Neuronal stem cell (in vitro differentiated cells): ENCODE measurements at regions not wholly inside any gene's neighbourhood (a gene's known extent, or its start where the extent isn't known, plus 50 kb on each side); places are given as distances from the start of the nearest gene placed in this dataset.

Source experiments
- DNase-seq: peaks from one replicate; pipeline ENCODE4 v3.0.0-alpha.2; 2013; ENCODE audit warnings: low spot score
- H2AFZ ChIP-seq: one replicate; pipeline ENCODE4 v1.6.1; 2013; ENCODE audit warnings: mild to moderate bottlenecking, low read length, inconsistent platforms
- H2AK5ac ChIP-seq: 2 replicates; pipeline ENCODE4 v1.6.1; 2013; ENCODE audit warnings: low read depth, mild to moderate bottlenecking, inconsistent platforms, low read length, moderate library complexity, mixed read lengths
- H2BK120ac ChIP-seq: 2 replicates; pipeline ENCODE4 v1.6.1; 2013; ENCODE audit warnings: low read depth, mild to moderate bottlenecking, inconsistent platforms, low read length, moderate library complexity, mixed read lengths
- H2BK12ac ChIP-seq: one replicate; pipeline ENCODE4 v1.6.1; 2013; ENCODE audit warnings: low read length, inconsistent platforms
- H2BK15ac ChIP-seq: 2 replicates; pipeline ENCODE4 v1.6.1; 2013; ENCODE audit warnings: mild to moderate bottlenecking, low read length, inconsistent platforms, mixed read lengths
- H2BK5ac ChIP-seq: one replicate; pipeline ENCODE4 v1.6.1; 2013; ENCODE audit warnings: inconsistent platforms, mild to moderate bottlenecking, low read length, moderate library complexity
- H3K14ac ChIP-seq: one replicate; pipeline ENCODE4 v1.6.1; 2013; ENCODE audit warnings: low read length, inconsistent platforms
- H3K18ac ChIP-seq: 2 replicates; pipeline ENCODE4 v1.6.1; 2013; ENCODE audit warnings: low read length, inconsistent platforms
- H3K23ac ChIP-seq: 2 replicates; pipeline ENCODE4 v1.6.1; 2013; ENCODE audit warnings: low read depth, mild to moderate bottlenecking, mixed read lengths, low read length, inconsistent platforms; ENCODE audit not compliant: poor library complexity
- H3K27ac ChIP-seq: replicated peaks from 3 replicates; pipeline ENCODE4 v1.5.1; 2013; ENCODE audit warnings: low read length, inconsistent platforms
- H3K27me3 ChIP-seq, 3 experiments: 2 replicates each; pipeline ENCODE4 v1.6.1; 2013; ENCODE audit warnings: low read length in 3 of 3, mild to moderate bottlenecking in 2 of 3, inconsistent platforms in 1 of 3, low read depth in 1 of 3, mixed read lengths in 1 of 3, moderate library complexity in 1 of 3; ENCODE audit not compliant: control insufficient read depth in 3 of 3, insufficient read depth in 3 of 3
- H3K36me3 ChIP-seq, 2 donors: replicated peaks in 1 of 2; 2 replicates each; pipeline ENCODE4 v1.6.1; 2013; ENCODE audit warnings: low read length in 2 of 2; ENCODE audit not compliant: control insufficient read depth in 2 of 2, insufficient read depth in 2 of 2
- H3K4ac ChIP-seq: 2 replicates; pipeline ENCODE4 v1.6.1; 2013; ENCODE audit warnings: inconsistent platforms, mild to moderate bottlenecking, low read length, moderate library complexity
- H3K4me1 ChIP-seq, 2 donors: 1 replicate in 1 of 2; 2 replicates in 1 of 2; pipeline ENCODE4 v1.6.1; 2013; ENCODE audit warnings: low read length in 2 of 2, low read depth in 1 of 2; ENCODE audit not compliant: control insufficient read depth in 2 of 2, insufficient read depth in 1 of 2
- H3K4me2 ChIP-seq: one replicate; pipeline ENCODE4 v1.6.1; 2013; ENCODE audit warnings: mild to moderate bottlenecking, low read length, inconsistent platforms; ENCODE audit not compliant: insufficient read depth, poor library complexity, severe bottlenecking
- H3K4me3 ChIP-seq, 2 donors: 2 replicates each; pipeline ENCODE4 v1.5.1; 2013; ENCODE audit warnings: low read length in 2 of 2, mild to moderate bottlenecking in 2 of 2, inconsistent platforms in 1 of 2, moderate library complexity in 1 of 2
- H3K79me1 ChIP-seq: one replicate; pipeline ENCODE4 v1.6.1; 2013; ENCODE audit warnings: low read depth, mild to moderate bottlenecking, inconsistent platforms, low read length, moderate library complexity
- H3K9ac ChIP-seq: one replicate; pipeline ENCODE4 v1.6.1; 2013; ENCODE audit warnings: mild to moderate bottlenecking, low read depth, low read length, inconsistent platforms; ENCODE audit not compliant: poor library complexity
- H3K9me3 ChIP-seq, 2 donors: replicated peaks in 1 of 2; 2 replicates each; pipeline versions ENCODE3 to v1.6.1; 2013; ENCODE audit warnings: low read length in 2 of 2, mild to moderate bottlenecking in 2 of 2, inconsistent platforms in 1 of 2, low read depth in 1 of 2, mixed read lengths in 1 of 2, moderate library complexity in 1 of 2; ENCODE audit not compliant: control insufficient read depth in 2 of 2, insufficient read depth in 1 of 2
- H4K8ac ChIP-seq: one replicate; pipeline ENCODE4 v1.6.1; 2013; ENCODE audit warnings: low read depth, mild to moderate bottlenecking, inconsistent platforms, low read length, moderate library complexity
- H4K91ac ChIP-seq: one replicate; pipeline ENCODE4 v1.6.1; 2013; ENCODE audit warnings: low read length, low read depth, mild to moderate bottlenecking, inconsistent platforms; ENCODE audit not compliant: poor library complexity
- WGBS, 2 donors: extraction: QIAGEN DNeasy Blood & Tissue Kit; methylation state at CpG; one replicate each; pipeline ENCODE4 v1.1.7; 2013; ENCODE audit warnings: missing lambda C conversion rate in 2 of 2, mixed read lengths in 1 of 2; ENCODE audit not compliant: insufficient read length in 2 of 2, insufficient replicate concordance in 1 of 2; ENCODE audit errors: extremely low coverage in 2 of 2; 5-methylcytosine and 5-hydroxymethylcytosine counted together

DNA sequence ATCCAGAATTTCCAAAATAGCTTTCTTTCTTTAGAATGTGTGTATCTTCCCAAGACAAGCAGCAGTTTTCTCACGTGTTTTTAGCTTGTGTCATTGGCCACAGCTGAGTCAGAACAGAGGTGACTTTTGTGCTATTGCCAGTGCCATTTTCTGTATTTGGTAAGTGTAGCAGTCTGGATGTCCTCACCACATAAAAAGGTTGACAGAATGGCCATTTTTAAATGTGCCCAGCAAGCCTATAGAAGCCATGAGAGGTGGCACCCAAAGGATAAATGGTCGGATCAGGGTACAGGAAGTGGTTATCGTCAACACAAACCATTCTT is 269.5 kb upstream of the HSF2 start:
- no peaks in the 10 kb centered on the region for H3K36me3 ChIP-seq
- H3K4ac ChIP-seq = no peak overlapping the region
- H2BK12ac ChIP-seq = no peak overlapping the region
- H2AFZ ChIP-seq = no peak overlapping the region
- H2AK5ac ChIP-seq = no peak overlapping the region
- no peaks in the 10 kb centered on the region for H3K27me3 ChIP-seq
- H3K14ac ChIP-seq = no peak overlapping the region
- no peak overlapping the region for H4K8ac ChIP-seq
- no peaks in the 10 kb centered on the region for H3K4me1 ChIP-seq
- WGBS, 2 donors = no CpG with 5 or more reads among the region's 3 CpGs
- H3K4me3 ChIP-seq = no peak overlapping the region
- no peak overlapping the region for H3K18ac ChIP-seq
- H3K79me1 ChIP-seq = no peaks in the 10 kb centered on the region
- DNase-seq = no peak
- no peaks in the 10 kb centered on the region for H3K9me3 ChIP-seq
- no peak overlapping the region for H3K9ac ChIP-seq
- no peak overlapping the region for H3K27ac ChIP-seq
- H3K23ac ChIP-seq = no peak overlapping the region
- H2BK5ac ChIP-seq = no peak overlapping the region
- no peak overlapping the region for H3K4me2 ChIP-seq
- H2BK15ac ChIP-seq = no peak overlapping the region
- no peak overlapping the region for H2BK120ac ChIP-seq
- H4K91ac ChIP-seq = no peak overlapping the region

DNA sequence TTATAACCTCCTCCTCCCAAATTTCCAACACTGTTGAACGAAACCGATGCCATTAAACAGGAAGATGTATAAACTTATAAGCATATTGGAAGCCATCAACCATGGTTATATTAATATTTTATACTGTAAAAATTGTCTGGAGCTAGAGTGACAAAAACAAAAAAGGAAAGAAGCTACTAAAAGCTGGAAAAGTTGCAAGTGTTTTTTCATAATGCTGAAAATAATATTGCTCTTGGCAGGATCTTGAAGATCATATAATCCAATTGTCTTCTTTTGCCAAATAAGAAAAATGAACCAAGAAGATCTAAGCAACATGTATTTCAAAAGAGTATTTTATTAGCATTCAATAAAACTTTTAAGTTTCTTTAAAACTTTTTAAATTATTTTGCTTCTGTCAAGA is 268.9 kb upstream of the HSF2 start:
- no peaks in the 10 kb centered on the region for H3K36me3 ChIP-seq
- no peak overlapping the region for H2BK15ac ChIP-seq
- H2BK5ac ChIP-seq = no peak overlapping the region
- no peak overlapping the region for H3K4me2 ChIP-seq
- no peaks in the 10 kb centered on the region for H3K9me3 ChIP-seq
- no peak overlapping the region for H4K8ac ChIP-seq
- no peaks in the 10 kb centered on the region for H3K27me3 ChIP-seq
- H3K23ac ChIP-seq = no peak overlapping the region
- H2AK5ac ChIP-seq = no peak overlapping the region
- no peak for DNase-seq
- no peak overlapping the region for H2AFZ ChIP-seq
- H2BK120ac ChIP-seq = no peak overlapping the region
- no peak overlapping the region for H3K18ac ChIP-seq
- H3K4me3 ChIP-seq = no peak overlapping the region
- no peaks in the 10 kb centered on the region for H3K4me1 ChIP-seq
- H3K79me1 ChIP-seq = no peaks in the 10 kb centered on the region
- H4K91ac ChIP-seq = no peak overlapping the region
- no CpG with 5 or more reads among the region's 2 CpGs for WGBS, 2 donors
- H3K4ac ChIP-seq = no peak overlapping the region
- H3K27ac ChIP-seq = no peak overlapping the region
- no peak overlapping the region for H3K14ac ChIP-seq
- no peak overlapping the region for H3K9ac ChIP-seq
- H2BK12ac ChIP-seq = no peak overlapping the region

DNA sequence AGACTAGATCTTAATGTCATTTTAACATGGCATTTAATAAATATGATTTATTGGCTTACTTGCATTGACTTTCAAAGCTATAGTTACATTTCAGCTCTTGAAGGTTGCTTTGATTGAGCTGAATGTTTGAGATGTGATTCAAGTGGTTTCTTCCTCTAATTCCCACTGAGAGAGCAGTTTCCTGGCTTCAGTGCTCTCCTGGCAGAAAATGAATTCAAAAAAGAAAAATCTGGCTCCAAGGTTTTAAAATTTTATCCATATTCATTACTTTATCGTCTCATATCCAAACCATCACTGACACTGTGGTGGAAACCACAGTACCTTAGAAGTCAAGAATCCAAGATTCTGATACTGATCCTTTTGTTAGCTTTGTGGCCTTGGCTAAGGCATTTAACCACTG is 263.1 kb upstream of the HSF2 start:
- Histone ChIP-seq H3K27me3 (no peaks in the 10 kb centered on the region), H3K4me2 (no peak overlapping the region), H2BK15ac (no peak overlapping the region), H2BK12ac (no peak overlapping the region), H3K14ac (no peak overlapping the region), H3K18ac (no peak overlapping the region), H3K9ac (no peak overlapping the region), H2AK5ac (no peak overlapping the region), H3K36me3 (no peaks in the 10 kb centered on the region), H4K8ac (no peak overlapping the region), H3K9me3 (no peaks in the 10 kb centered on the region), H3K23ac (no peak overlapping the region), H2AFZ (no peak overlapping the region), H2BK5ac (no peak overlapping the region), H3K79me1 (no peaks in the 10 kb centered on the region), H2BK120ac (no peak overlapping the region), H3K4me1 (no peaks in the 10 kb centered on the region), H3K4ac (no peak overlapping the region), H3K27ac (no peak overlapping the region), H4K91ac (no peak overlapping the region), H3K4me3 (no peak overlapping the region)
- DNase-seq = no peak
- no CpG with 5 or more reads among the region's 1 CpG for WGBS, 2 donors

- H4K91ac ChIP-seq = no peak overlapping the region
- H3K4ac ChIP-seq = no peak overlapping the region
- no peaks in the 10 kb centered on the region for H3K9me3 ChIP-seq
- H3K4me3 ChIP-seq = no peak overlapping the region
- no peak overlapping the region for H3K18ac ChIP-seq
- H3K27ac ChIP-seq = no peak overlapping the region
- no peaks in the 10 kb centered on the region for H3K79me1 ChIP-seq
- no peak for DNase-seq
- no peaks in the 10 kb centered on the region for H3K4me1 ChIP-seq
- H2AK5ac ChIP-seq = no peak overlapping the region
- H2BK15ac ChIP-seq = no peak overlapping the region
- H3K36me3 ChIP-seq = no peaks in the 10 kb centered on the region
- H3K9ac ChIP-seq = no peak overlapping the region
- no peaks in the 10 kb centered on the region for H3K27me3 ChIP-seq
- no peak overlapping the region for H2BK5ac ChIP-seq
- H2AFZ ChIP-seq = no peak overlapping the region
- H3K14ac ChIP-seq = no peak overlapping the region
- no peak overlapping the region for H2BK120ac ChIP-seq
- H2BK12ac ChIP-seq = no peak overlapping the region
- H3K4me2 ChIP-seq = no peak overlapping the region
- H4K8ac ChIP-seq = no peak overlapping the region
- no peak overlapping the region for H3K23ac ChIP-seq
Measured at GRCh38 chr6:122140031-122140430, 259.4 kb upstream of the HSF2 start.
